LNCAP (cell line): ENCODE measurements at regions not wholly inside any gene's neighbourhood (a gene's known extent, or its start where the extent isn't known, plus 50 kb on each side); places are given as distances from the start of the nearest gene placed in this dataset.

ENCODE experiments used
- CTCF ChIP-seq: fragments of 450-650 bp; IDR thresholded peaks from 2 replicates; pipeline ENCODE4 v1.5.1; 2017; ENCODE audit warnings: mild to moderate bottlenecking

GRCh38 chr9:2363138-2363745, 258.3 kb upstream of the VLDLR start:
- TF ChIP-seq CTCF = no peak

- TF ChIP-seq CTCF = no peak
These were observed 257.8 kb upstream of the VLDLR start for GRCh38 chr9:2363781-2364180.

- TF ChIP-seq CTCF = no peak
These were observed 253.6 kb upstream of the VLDLR start for GRCh38 chr9:2367970-2368369.

- no peak for TF ChIP-seq CTCF
These were observed 247.9 kb upstream of the VLDLR start for GRCh38 chr9:2373648-2374047.

- no peak for TF ChIP-seq CTCF
These were observed 246.5 kb upstream of the VLDLR start for GRCh38 chr9:2375114-2375513.

GRCh38 chr9:2377117-2377516, 244.5 kb upstream of the VLDLR start:
- no peak for TF ChIP-seq CTCF

- TF ChIP-seq CTCF = no peak
These were observed 243.8 kb upstream of the VLDLR start for GRCh38 chr9:2377834-2378233.

- TF ChIP-seq CTCF = no peak
These were observed 243.3 kb upstream of the VLDLR start for GRCh38 chr9:2378266-2378665.
